Neuron (in vitro differentiated cells): ENCODE measurements at regions not wholly inside any gene's neighbourhood (a gene's known extent, or its start where the extent isn't known, plus 50 kb on each side); places are given as distances from the start of the nearest gene placed in this dataset.

Experiments used
- H2AFZ ChIP-seq: one replicate; pipeline ENCODE4 v1.6.1; 2013; ENCODE audit warnings: low read depth, mild to moderate bottlenecking, inconsistent platforms, low read length, moderate library complexity
- H3K27me3 ChIP-seq: one replicate; pipeline ENCODE4 v1.6.1; 2013; ENCODE audit warnings: low read length; ENCODE audit not compliant: insufficient read depth
- H3K36me3 ChIP-seq: one replicate; pipeline ENCODE4 v1.6.1; 2013; ENCODE audit warnings: low read length; ENCODE audit not compliant: insufficient read depth
- H3K4me1 ChIP-seq: one replicate; pipeline ENCODE4 v1.6.1; 2013; ENCODE audit warnings: low read length; ENCODE audit not compliant: insufficient read depth
- H3K4me3 ChIP-seq: 2 replicates; pipeline ENCODE4 v1.5.1; 2013; ENCODE audit warnings: mild to moderate bottlenecking, low read length, moderate library complexity
- H3K9me3 ChIP-seq: one replicate; pipeline ENCODE4 v1.6.1; 2013; ENCODE audit warnings: low read length

- H3K36me3 ChIP-seq: no peaks in the 10 kb centered on the region
- no peak overlapping the region for H3K4me3 ChIP-seq
- H3K9me3 ChIP-seq: no peaks in the 10 kb centered on the region
- H2AFZ ChIP-seq: no peak overlapping the region
- no peaks in the 10 kb centered on the region for H3K4me1 ChIP-seq
- H3K27me3 ChIP-seq: peaks cover 20% of the 10 kb centered on the region
Observed at GRCh38 chr9:135258461-135258860, 171.0 kb downstream of the OLFM1 start.

- H3K27me3 ChIP-seq: peaks cover 17% of the 10 kb centered on the region
- H3K36me3 ChIP-seq: no peaks in the 10 kb centered on the region
- H2AFZ ChIP-seq: no peak overlapping the region
- no peak overlapping the region for H3K4me3 ChIP-seq
- no peaks in the 10 kb centered on the region for H3K9me3 ChIP-seq
- no peaks in the 10 kb centered on the region for H3K4me1 ChIP-seq
Observed at GRCh38 chr9:135259273-135259672, 171.8 kb downstream of the OLFM1 start.

- no peak overlapping the region for H3K4me3 ChIP-seq
Observed at GRCh38 chr9:135260221-135261180, 173.0 kb downstream of the OLFM1 start.

GRCh38 chr9:135262248-135262647, 174.8 kb downstream of the OLFM1 start:
- Histone ChIP-seq H3K36me3 (no peaks in the 10 kb centered on the region), H3K4me1 (no peaks in the 10 kb centered on the region), H3K27me3 (peaks cover 21% of the 10 kb centered on the region), H3K4me3 (no peak overlapping the region), H2AFZ (no peak overlapping the region), H3K9me3 (no peaks in the 10 kb centered on the region)

More at GRCh38 chr9:135260221-135261180, 173.0 kb downstream of the OLFM1 start:
- no peaks in the 10 kb centered on the region for H3K4me1 ChIP-seq
- H3K9me3 ChIP-seq: no peaks in the 10 kb centered on the region
- H3K27me3 ChIP-seq: peaks cover 7% of the 10 kb centered on the region
- no peak overlapping the region for H2AFZ ChIP-seq
- H3K36me3 ChIP-seq: no peaks in the 10 kb centered on the region

GRCh38 chr9:135263511-135263910, 176.0 kb downstream of the OLFM1 start:
- H3K36me3 ChIP-seq: no peaks in the 10 kb centered on the region
- H3K4me3 ChIP-seq: no peak overlapping the region
- H3K27me3 ChIP-seq: peaks cover 30% of the 10 kb centered on the region
- H2AFZ ChIP-seq: no peak overlapping the region
- H3K4me1 ChIP-seq: no peaks in the 10 kb centered on the region
- H3K9me3 ChIP-seq: no peaks in the 10 kb centered on the region

- Histone ChIP-seq H2AFZ (no peak overlapping the region), H3K36me3 (no peaks in the 10 kb centered on the region), H3K9me3 (no peaks in the 10 kb centered on the region), H3K27me3 (peaks cover 32% of the 10 kb centered on the region), H3K4me3 (no peak overlapping the region), H3K4me1 (no peaks in the 10 kb centered on the region)
Observed at GRCh38 chr9:135265931-135266330, 178.5 kb downstream of the OLFM1 start.

- H3K4me1 ChIP-seq: no peaks in the 10 kb centered on the region
- peaks cover 36% of the 10 kb centered on the region for H3K27me3 ChIP-seq
- no peaks in the 10 kb centered on the region for H3K9me3 ChIP-seq
- no peak overlapping the region for H2AFZ ChIP-seq
- no peak overlapping the region for H3K4me3 ChIP-seq
- H3K36me3 ChIP-seq: no peaks in the 10 kb centered on the region
Observed at GRCh38 chr9:135267191-135267809, 179.8 kb downstream of the OLFM1 start.

- no peak overlapping the region for H2AFZ ChIP-seq
- peaks cover 33% of the 10 kb centered on the region for H3K27me3 ChIP-seq
- H3K4me3 ChIP-seq: no peak overlapping the region
- H3K9me3 ChIP-seq: no peaks in the 10 kb centered on the region
- H3K4me1 ChIP-seq: no peaks in the 10 kb centered on the region
- no peaks in the 10 kb centered on the region for H3K36me3 ChIP-seq
Observed at GRCh38 chr9:135268031-135268430, 180.6 kb downstream of the OLFM1 start.

GRCh38 chr9:135268981-135269380, 181.5 kb downstream of the OLFM1 start:
- no peaks in the 10 kb centered on the region for H3K36me3 ChIP-seq
- no peak overlapping the region for H3K4me3 ChIP-seq
- H3K9me3 ChIP-seq: no peaks in the 10 kb centered on the region
- H3K4me1 ChIP-seq: no peaks in the 10 kb centered on the region
- H2AFZ ChIP-seq: no peak overlapping the region
- H3K27me3 ChIP-seq: peaks cover 33% of the 10 kb centered on the region

- Histone ChIP-seq H3K9me3 (no peaks in the 10 kb centered on the region), H3K36me3 (no peaks in the 10 kb centered on the region), H2AFZ (no peak overlapping the region), H3K27me3 (peaks cover 33% of the 10 kb centered on the region), H3K4me1 (no peaks in the 10 kb centered on the region), H3K4me3 (no peak overlapping the region)
Observed at GRCh38 chr9:135269912-135270830, 182.7 kb downstream of the OLFM1 start.

GRCh38 chr9:135271425-135271824, 184.0 kb downstream of the OLFM1 start:
- H3K4me1 ChIP-seq: no peaks in the 10 kb centered on the region
- H3K9me3 ChIP-seq: no peaks in the 10 kb centered on the region
- H2AFZ ChIP-seq: no peak overlapping the region
- peaks cover 29% of the 10 kb centered on the region for H3K27me3 ChIP-seq
- no peaks in the 10 kb centered on the region for H3K36me3 ChIP-seq
- no peak overlapping the region for H3K4me3 ChIP-seq

- H3K36me3 ChIP-seq: no peaks in the 10 kb centered on the region
- no peaks in the 10 kb centered on the region for H3K9me3 ChIP-seq
- no peaks in the 10 kb centered on the region for H3K4me1 ChIP-seq
- H2AFZ ChIP-seq: no peak overlapping the region
- H3K27me3 ChIP-seq: peaks cover 23% of the 10 kb centered on the region
- no peak overlapping the region for H3K4me3 ChIP-seq
Observed at GRCh38 chr9:135272608-135273007, 185.1 kb downstream of the OLFM1 start.

GRCh38 chr9:135273008-135273407, 185.5 kb downstream of the OLFM1 start:
- H3K4me1 ChIP-seq: no peaks in the 10 kb centered on the region
- H3K9me3 ChIP-seq: no peaks in the 10 kb centered on the region
- no peak overlapping the region for H2AFZ ChIP-seq
- no peak overlapping the region for H3K4me3 ChIP-seq
- no peaks in the 10 kb centered on the region for H3K36me3 ChIP-seq
- H3K27me3 ChIP-seq: peaks cover 20% of the 10 kb centered on the region
